HG02870 (cell line): ENCODE measurements at regions not wholly inside any gene's neighbourhood (a gene's known extent, or its start where the extent isn't known, plus 50 kb on each side); places are given as distances from the start of the nearest gene placed in this dataset.

ENCODE experiments used
- ATAC-seq: cut with Tn5 transposase; IDR thresholded peaks from one replicate; pipeline ENCODE4 v1.9.1; 2021; ENCODE audit warnings: mild to moderate bottlenecking, moderate library complexity; ENCODE audit not compliant: unreplicated experiment

DNA sequence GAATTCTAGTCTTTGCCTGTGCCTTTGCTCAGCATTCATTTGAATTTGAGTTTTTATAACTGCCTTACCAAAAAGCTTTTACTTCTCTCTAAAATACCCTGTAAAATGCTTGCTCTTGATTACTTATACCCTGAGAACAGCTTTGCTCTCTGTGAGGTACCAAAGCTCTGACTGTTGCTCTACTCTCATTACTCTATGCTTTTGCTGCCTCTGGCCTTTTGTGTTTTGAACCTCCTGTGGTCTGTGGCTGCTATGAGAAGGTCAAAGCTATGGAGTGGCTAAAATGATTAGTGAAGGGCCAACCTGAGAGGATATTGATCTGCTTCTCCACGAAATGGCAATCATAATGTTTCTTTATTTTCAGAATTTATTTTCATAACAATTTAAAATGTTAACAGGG lies 375.6 kb upstream of the IMPG1 start:
- ATAC-seq = no peak

DNA sequence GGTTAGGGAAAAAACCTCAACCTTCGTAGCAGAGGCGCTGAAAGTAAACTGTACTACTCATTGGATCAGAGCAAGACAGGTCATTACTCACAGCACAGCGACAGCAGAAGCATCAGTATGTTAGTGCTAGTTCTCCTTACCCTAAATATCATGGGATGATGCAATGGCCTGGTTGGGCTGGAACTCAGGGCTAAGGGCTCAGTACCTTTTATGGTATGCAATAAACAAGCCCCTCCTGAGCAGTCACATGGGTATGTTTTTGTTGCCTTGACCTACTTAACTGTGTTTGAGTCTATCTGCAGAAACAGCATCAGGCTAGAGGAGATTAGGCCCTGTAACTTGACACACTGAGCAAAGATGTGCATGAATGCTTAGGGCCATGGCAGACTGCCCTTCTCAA lies 369.4 kb upstream of the IMPG1 start:
- ATAC-seq = no peak

DNA sequence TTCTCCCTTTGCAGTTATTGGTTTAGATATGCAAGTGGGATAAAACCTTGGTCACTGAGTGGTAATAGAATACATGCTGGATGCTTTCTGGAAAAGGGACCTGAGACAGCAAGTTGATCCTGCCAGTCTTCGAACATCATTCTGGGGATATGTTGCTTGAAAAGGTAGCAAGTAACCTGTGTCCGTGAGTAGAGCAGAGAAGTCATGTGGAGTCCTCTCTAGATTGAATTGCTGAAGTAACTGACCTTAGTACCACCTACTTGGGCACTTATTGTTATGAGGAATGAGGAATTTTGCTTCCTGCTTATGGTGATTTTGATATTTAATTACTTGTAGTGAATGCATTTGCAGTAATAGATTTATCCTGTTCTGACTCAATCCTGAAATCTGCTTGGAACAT lies 367.3 kb upstream of the IMPG1 start:
- ATAC-seq = no peak

DNA sequence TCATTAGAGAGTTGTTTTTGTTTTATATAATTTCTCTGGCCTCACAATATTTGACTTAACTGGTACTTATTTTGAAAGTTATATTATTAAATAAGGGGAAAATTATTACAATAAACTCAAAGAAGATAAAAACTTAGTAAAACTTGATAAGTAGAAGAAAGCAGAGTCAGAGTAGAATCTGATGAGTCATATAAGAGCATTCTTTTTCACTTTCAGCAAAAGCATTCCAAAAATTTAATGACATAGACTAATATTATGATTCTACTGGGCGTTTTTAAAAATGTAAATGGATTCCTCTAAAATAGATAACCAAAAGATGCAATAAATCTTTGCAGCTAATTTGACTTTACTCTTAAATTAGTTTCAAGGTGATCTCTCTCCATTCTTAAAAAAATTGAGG lies 366.3 kb upstream of the IMPG1 start:
- no peak for ATAC-seq

DNA sequence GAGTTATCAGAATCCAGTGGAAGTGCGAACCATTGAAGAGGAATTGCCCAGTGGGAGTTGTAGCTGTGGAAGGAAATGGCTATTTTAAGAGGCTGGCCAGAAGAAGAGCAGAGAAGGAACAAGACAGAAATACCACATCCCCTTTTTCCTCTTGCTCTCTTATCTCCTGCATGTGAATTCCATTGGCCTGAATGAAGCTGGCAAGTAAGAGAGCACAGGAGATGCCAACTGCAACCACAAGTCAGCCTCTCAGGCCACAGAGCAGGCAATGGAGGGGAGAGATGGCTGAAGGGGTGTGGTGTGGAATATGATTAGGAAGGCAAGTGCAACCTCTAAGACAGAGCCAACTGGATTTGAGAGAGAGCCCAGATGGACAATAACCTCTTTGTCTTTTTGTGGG lies 362.7 kb upstream of the IMPG1 start:
- ATAC-seq = no peak

DNA sequence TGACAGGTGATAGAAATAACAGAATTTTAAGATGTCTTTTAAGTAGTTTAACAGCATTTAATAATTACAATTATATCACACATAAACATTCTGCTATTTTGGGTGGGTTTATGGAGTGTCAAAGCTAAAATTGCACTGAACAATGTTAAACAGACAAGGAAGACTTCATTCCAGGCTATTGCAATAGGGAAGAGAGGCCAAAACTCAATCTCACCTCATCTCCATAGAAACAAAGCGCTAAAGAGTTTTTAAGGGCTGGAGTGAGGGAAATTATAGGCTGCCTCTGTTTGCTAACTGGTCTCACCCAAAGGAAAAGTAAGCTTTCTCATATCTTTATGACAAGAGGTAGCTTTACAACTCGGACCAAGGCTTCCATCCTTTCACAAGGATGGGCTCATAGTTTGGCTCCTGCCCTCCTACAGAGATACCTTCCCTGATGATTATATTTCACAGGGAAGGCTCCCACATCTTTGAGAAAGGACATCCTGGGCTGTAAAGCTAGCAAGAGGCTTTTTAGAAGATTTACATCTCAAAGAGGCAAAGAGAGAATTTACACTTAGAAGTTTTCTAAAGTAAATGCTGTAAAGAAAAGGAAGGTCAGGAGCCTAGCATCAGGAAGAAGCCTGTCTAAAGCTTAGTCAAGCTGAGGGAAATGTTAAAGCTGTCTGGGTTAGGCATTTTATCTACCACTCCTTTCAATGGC lies 350.2 kb upstream of the IMPG1 start:
- ATAC-seq = no peak

DNA sequence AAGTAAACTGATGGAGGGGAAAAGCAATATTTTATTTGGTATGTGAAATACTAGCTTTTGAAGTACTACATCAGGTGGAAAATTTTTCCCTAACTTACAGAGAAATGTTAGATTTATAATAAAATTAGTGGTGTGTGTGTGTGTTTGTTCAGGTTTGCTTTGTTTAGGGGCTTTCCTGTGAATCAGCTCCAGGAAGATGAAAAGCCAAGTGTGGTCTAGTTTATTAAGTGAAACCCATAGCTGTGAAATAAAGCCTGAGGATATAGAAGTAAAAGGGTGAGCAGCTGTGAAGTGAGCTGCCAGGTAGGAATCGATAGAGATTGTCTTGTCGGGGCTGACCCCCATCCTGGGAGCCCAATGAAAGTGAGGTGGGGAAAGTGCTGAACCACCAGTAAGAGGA lies 347.6 kb upstream of the IMPG1 start:
- no peak for ATAC-seq

DNA sequence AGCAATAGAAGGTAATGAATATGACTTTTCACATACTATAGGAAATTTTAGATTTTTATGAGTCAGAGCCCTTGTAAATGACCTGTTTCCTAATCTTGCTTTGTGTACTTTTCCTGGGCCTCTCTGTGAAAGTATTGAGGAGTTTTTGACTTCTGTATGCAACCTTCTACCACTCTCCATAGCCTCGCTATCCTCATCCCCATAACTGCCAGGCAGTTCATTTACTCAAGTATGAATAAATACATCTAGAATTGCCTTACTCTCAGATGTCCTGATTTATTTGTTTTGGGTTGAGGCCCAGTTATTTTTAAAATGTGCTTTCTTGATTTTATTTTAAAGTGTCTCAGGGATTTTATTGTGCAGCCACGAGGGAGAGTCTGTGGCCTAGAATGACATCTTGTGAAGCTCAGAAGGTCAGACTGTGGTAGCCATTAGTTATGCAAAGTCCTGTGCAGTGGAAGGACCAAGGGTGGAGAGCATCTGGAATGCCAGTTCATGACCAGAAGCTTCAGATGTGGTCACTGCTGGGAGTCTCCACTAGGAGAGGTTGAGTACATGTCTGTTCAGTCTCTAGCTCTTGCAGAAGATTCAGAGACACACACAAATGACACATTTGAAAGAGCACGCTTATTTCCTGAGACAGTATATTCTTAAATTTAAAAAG lies 346.2 kb upstream of the IMPG1 start:
- no peak for ATAC-seq

DNA sequence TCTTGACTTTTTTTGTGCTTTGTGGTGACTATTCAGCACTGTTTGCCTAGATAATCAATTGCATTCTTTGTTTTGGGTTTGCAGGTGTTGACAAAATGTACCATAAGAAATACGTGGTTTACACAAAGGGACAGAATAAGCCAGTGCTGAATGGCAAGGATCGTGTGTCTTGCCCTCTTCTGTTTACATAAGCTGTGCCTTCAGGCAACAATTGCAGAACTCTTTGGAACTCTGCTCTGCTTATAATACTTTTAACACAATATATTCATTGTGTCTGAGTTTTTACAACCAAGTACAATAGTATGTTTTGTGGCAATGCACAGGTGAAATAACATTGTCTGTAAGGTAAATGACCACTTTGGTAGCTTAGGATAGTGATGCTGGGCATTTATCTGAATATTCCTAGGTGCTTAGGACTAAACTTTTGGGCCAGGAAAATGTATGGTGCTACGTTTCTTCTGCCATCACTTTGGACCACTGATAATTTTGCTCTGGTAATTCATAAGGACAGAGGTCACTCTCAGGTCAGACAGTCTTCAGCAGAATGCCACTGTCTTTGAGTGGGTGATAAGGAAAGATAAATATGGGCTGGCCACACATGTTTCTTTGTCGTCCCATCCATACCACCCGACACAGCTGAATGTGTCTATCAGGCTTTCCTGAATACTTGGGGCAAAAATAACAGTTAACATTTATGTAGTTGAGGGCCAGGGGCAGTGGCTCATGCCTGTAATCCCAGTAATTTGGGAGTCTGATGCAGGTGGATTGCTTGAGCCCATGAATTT lies 344.6 kb upstream of the IMPG1 start:
- ATAC-seq = no peak

DNA sequence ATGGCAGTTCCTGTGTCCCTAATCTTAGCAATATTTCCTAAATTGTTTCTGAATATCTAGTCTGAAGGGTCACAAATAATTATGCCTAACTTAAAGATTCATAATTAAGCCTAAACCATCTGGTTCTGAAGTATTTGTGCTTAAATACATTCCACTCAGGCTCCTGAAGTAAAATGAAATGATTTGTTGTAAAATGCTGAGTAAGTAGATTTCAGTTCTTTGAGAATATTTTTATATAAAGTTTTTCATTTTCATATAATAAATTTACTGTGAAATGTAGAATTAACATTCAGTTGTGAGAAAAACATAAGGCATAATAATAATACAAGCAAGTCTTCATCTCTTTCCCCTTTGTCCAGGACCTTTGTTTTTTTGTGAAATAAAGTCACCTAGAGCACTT lies 330.6 kb upstream of the IMPG1 start:
- ATAC-seq = no peak

DNA sequence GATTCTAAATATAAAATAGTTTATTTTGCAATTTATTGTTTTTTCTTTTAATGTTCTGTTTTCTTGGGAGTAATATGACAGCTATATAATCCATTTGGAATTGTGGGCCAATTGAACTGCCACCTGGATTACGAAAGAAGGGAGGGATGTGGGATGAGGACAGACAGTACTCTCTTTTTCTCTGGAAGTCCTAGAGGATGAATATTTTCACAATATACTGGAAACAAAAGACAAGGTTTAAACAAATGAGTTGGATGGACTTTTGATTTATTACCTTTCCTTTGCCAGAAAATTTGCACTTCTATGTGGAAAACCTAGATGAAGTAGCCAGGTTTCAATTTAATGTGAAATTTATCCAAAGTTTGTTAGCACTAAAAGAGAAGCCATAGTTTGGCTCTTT lies 325.5 kb upstream of the IMPG1 start:
- no peak for ATAC-seq

DNA sequence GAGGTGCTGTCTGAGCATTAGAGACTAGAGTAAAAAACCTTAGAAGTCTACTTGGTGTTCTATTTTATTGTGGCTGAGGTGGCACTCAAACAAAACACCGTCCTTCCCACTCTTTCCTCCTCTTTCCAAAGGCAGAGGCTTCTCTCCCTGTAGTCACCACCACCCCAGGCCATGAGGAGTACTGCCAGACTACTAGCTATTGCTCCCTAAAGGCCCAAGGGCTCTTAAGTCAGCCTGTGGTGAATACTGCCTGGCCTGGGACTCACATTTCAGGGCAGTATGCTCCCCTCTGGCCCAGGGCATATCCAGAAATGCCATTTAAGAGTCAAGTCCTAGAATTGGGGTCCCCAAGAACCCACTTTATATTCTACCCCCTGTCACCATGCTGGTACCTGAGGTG lies 309.7 kb upstream of the IMPG1 start:
- ATAC-seq = no peak

DNA sequence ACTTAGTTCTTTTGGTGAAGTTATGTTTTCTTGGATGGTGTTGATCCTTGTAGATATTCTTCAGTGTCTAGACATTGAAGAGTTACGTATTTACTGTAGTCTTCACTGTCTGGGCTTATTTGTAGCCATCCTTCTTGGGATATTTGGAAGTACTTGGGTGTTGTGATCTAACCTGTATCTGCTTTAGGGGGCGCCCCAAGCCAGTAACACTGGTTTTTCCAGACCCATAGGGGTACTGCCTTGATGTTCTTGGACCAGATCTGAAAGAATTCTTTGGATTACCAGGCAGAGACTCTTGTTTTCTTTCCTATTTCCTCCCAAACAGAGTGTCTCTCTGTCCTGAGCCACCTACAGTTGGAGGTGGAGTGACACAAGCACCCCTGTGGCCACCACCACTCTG lies 309.1 kb upstream of the IMPG1 start:
- ATAC-seq = no peak

DNA sequence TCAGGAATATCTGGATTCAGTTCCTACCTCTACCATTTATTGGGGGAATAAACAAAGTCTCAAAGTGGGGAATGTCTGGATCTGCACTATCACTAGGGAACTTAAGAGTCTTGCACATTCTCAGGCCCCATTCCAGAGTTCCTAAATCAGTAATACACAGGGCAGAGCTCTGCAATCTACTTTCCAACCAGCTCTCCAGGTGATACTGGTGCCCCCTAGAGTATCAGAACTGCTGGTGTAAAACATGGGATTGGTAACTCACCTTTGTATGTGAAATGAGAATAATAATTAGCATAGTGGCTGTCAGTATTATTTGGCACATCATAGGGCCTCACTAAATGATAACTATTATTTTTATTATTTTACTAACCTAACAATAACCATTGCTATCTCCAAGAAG lies 278.8 kb upstream of the IMPG1 start:
- no peak for ATAC-seq

DNA sequence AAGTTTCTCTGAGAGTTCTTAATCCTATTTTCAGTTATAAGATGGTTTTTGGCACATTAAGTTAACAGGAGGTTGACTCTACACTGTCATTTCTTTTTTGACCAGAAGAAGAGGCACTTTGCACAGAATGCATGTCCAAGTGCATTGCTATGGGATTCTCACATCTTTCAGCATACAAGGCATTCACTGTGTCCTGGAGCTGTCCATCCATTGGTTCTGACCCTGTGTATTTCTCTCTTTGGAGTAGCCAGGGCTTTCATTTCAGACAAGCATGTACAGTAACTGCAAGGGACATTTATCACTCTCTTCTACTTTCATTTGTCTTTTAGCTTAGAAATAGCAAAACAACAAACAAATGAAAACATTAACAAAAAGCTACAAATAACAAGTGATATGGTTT lies 275.1 kb upstream of the IMPG1 start:
- ATAC-seq = no peak

DNA sequence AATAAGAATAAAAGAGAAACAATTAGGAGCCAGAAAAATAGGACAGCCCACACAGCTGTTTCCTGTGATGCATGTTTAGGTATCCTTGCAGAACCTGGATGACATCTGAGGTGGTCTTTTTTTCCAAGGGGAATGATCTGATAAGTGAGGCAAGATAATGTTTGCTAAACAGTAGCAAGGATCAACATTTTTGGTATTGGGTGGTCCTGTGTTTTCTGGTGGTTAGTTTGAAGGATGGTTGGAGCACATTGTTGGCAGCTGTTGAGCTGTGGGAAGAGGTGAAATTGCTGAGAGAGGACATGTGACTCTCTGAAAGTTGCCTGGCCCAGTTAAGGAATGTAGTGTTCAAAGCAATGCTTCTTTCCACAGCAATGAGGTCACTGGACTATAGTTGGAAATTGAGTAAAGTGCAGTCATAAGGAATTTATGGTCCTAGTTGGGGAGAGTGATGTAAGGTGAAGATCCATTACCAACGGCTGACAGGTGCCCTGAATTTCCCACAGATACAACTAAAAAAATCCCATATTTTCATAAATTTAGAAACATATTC lies 270.2 kb upstream of the IMPG1 start:
- ATAC-seq = no peak

DNA sequence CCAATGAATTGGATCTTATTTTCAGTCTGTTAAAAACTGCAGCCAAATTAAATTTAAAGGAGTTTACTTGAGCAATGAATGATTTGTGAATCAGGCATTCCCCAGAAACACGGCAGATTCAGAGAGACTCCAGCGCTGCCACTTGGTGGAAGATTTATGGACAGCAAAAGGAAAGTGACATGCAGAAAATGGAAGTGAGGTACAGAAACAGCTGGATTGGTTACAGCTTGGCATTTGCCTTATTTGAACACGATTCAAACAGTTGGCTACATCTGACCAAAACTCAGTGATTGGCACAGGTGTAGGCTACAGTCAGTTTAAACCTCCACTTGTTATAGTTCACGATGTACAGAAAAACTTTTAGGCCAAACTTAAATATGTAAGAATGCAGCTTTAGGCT lies 257.6 kb upstream of the IMPG1 start:
- ATAC-seq = no peak

DNA sequence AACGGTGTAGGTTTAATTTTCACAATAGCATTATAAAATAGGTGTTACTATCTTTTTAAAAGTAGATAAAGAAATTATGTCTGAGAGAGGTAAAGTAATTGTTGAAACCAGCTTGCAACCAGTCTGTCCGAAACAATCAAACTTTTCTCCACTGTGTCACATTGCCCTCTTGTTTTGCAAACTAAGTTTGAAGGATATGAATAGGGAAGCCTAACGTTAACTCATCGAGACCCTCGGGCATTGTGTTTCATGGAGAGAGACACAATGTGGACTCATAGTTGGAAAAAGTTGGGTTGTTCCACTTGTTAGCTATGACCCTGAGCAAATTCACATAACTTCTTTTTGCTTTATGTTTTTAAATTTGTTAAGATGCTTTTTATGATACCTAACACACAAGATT lies 254.4 kb upstream of the IMPG1 start:
- no peak for ATAC-seq
